ENCODE measurements at regions not wholly inside any gene's neighbourhood (a gene's known extent, or its start where the extent isn't known, plus 50 kb on each side); places are given as distances from the start of the nearest gene placed in this dataset.

DNA sequence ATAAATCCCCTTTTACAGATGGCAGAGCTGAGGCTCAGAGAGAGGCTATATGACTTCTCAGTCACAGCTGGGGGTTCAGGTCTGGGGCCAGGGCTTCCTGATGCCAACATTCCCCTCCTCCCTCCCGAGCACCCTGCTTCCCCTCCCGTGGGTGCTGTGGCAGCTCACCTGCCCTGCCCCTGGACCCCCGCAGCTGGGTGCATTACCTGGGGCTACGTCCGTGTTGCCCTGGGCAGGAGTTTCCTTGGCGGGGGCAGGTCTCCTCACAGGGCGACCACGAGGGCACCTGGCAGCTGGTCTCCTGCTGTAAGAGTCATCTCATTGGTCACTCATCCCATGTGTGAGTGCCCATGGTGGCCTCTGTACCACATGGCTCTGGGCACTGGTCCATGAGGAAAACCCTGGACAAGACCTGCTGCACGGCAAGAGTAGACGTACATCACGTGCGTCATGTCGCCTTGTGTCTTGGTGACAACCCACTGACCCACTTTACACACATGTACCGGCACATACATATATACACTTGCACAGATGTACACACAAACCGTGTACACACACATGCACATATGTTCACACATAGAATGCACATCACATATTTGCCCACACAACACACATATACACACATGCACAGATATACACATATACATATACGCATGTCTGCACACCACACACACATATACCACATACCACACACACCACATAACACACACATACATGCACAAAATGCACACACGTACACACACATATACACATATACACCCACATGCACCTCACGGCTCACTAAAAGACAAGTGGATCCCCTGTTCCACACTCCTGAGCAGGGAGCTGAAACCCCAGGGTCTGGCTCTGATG is 134.0 kb downstream of the FOXL1 start:
- TF ChIP-seq, protein P1, sequence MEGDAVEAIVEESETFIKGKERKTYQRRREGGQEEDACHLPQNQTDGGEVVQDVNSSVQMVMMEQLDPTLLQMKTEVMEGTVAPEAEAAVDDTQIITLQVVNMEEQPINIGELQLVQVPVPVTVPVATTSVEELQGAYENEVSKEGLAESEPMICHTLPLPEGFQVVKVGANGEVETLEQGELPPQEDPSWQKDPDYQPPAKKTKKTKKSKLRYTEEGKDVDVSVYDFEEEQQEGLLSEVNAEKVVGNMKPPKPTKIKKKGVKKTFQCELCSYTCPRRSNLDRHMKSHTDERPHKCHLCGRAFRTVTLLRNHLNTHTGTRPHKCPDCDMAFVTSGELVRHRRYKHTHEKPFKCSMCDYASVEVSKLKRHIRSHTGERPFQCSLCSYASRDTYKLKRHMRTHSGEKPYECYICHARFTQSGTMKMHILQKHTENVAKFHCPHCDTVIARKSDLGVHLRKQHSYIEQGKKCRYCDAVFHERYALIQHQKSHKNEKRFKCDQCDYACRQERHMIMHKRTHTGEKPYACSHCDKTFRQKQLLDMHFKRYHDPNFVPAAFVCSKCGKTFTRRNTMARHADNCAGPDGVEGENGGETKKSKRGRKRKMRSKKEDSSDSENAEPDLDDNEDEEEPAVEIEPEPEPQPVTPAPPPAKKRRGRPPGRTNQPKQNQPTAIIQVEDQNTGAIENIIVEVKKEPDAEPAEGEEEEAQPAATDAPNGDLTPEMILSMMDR (IDR thresholded peaks at IDR 0.05), result no peak
- TF ChIP-seq POLR2A (IDR thresholded peaks at IDR 0.05), result no peak

Data from heart left ventricle (tissue), 13 donors.